ENCODE measurements at regions not wholly inside any gene's neighbourhood (a gene's known extent, or its start where the extent isn't known, plus 50 kb on each side); places are given as distances from the start of the nearest gene placed in this dataset.

GRCh38 chr14:95374239-95374997 is 54.7 kb upstream of the CLMN start:
- Histone ChIP-seq H3K9me3 (ENCODE audit: control insufficient read depth in 1 of 2, insufficient read depth in 1 of 2, low read depth in 1 of 2, low read length in 2 of 2) (peaks cover 0 to 7% of the 10 kb centered on the region in 2 experiments; a peak in 1 of 4 replicates), H4K20me1 (ENCODE audit: insufficient read depth) (no peaks in the 10 kb centered on the region), H3K36me3 (ENCODE audit: control insufficient read depth in 1 of 2, insufficient read depth in 2 of 2, low read length in 2 of 2) (no peaks in the 10 kb centered on the region), H3K79me2 (ENCODE audit: insufficient read depth, low read length) (no peaks in the 10 kb centered on the region), H3K4me1 (ENCODE audit: control insufficient read depth in 1 of 2, insufficient read depth in 2 of 2, low read length in 2 of 2) (no peaks in the 10 kb centered on the region), H3K27me3 (ENCODE audit: insufficient read depth, low read length) (peaks cover 15% of the 10 kb centered on the region; the same call in 1 of the 2 replicates), H3K4me3 (replicated peaks in 1 of 2; ENCODE audit: low read depth in 1 of 2, low read length in 2 of 2) (no peak overlapping the region), H3K9ac (ENCODE audit: low read length) (no peak overlapping the region), H2AFZ (ENCODE audit: low read depth, low read length, poor library complexity, severe bottlenecking) (no peak overlapping the region), H3K27ac (ENCODE audit: low read depth, low read length) (no peak overlapping the region), H3K4me2 (ENCODE audit: low read length) (no peak overlapping the region), H3K9me2 (ENCODE audit: insufficient read depth) (no peaks in the 10 kb centered on the region)
- ChIA-PET CTCF (no interaction called here), POLR2A (no interaction called here), RAD21 (ENCODE audit: low non-redundant PET in 1 of 2, low total read pairs in 2 of 2, uncharacterized antibody in 2 of 2, unreplicated experiment in 2 of 2) (no interaction called here)
- intact Hi-C loops (cut with micrococcal nuclease), result no loop called here
- TF ChIP-seq POLR2A (IDR thresholded peaks at IDR 0.05; ENCODE audit: borderline replicate concordance, extremely low read depth, insufficient read depth, insufficient read length) (no peak), FOSL1 (IDR thresholded peaks at IDR 0.05; ENCODE audit: low read depth) (no peak), JUND (IDR thresholded peaks at IDR 0.05) (no peak)
- no TSS peak for BruUV-seq (replicated peaks)
- DNase-seq (ENCODE audit: low read depth, low spot score) (no peak), ATAC-seq (no peak)

- Histone ChIP-seq H3K9me2 (ENCODE audit: insufficient read depth) (no peaks in the 10 kb centered on the region), H3K4me2 (ENCODE audit: low read length) (no peak overlapping the region), H3K9me3 (ENCODE audit: control insufficient read depth in 1 of 2, insufficient read depth in 1 of 2, low read depth in 1 of 2, low read length in 2 of 2) (no peaks in the 10 kb centered on the region), H3K4me1 (ENCODE audit: control insufficient read depth in 1 of 2, insufficient read depth in 2 of 2, low read length in 2 of 2) (no peaks in the 10 kb centered on the region), H3K4me3 (replicated peaks in 1 of 2; ENCODE audit: low read depth in 1 of 2, low read length in 2 of 2) (no peak overlapping the region), H3K27me3 (ENCODE audit: insufficient read depth, low read length) (peaks cover 6% of the 10 kb centered on the region; the same call in 1 of the 2 replicates), H3K27ac (ENCODE audit: low read depth, low read length) (no peak overlapping the region), H2AFZ (ENCODE audit: low read depth, low read length, poor library complexity, severe bottlenecking) (no peak overlapping the region), H3K79me2 (ENCODE audit: insufficient read depth, low read length) (no peaks in the 10 kb centered on the region), H4K20me1 (ENCODE audit: insufficient read depth) (no peaks in the 10 kb centered on the region), H3K9ac (ENCODE audit: low read length) (no peak overlapping the region), H3K36me3 (ENCODE audit: control insufficient read depth in 1 of 2, insufficient read depth in 2 of 2, low read length in 2 of 2) (no peaks in the 10 kb centered on the region)
- ChIA-PET POLR2A (no interaction called here), CTCF (interaction anchor here (3.4 kb wide), 1 partner anchor 8 kb away, joined by 13 read pairs; no protein-coding TSS in a partner anchor), RAD21 (ENCODE audit: low non-redundant PET in 1 of 2, low total read pairs in 2 of 2, uncharacterized antibody in 2 of 2, unreplicated experiment in 2 of 2) (no interaction called here)
- DNase-seq (ENCODE audit: low read depth, low spot score), result no peak
- no peak for ATAC-seq
- intact Hi-C loops (cut with micrococcal nuclease), result no loop called here
- no TSS peak for BruUV-seq (replicated peaks)
- TF ChIP-seq ZFX (IDR thresholded peaks at IDR 0.05), result no peak
- no peak for TF ChIP-seq ZBTB33 (IDR thresholded peaks at IDR 0.05; ENCODE audit: extremely low read depth, insufficient replicate concordance, low read length)
- TF ChIP-seq TCF7L2 (IDR thresholded peaks at IDR 0.05; ENCODE audit: borderline replicate concordance, extremely low read depth, insufficient read depth, insufficient read length), result no peak
- no peak for TF ChIP-seq POLR2AphosphoS5 (IDR thresholded peaks at IDR 0.05; ENCODE audit: low read depth, low read length)
- no peak for TF ChIP-seq CEBPB (IDR thresholded peaks at IDR 0.05; ENCODE audit: low read depth)
- no peak for TF ChIP-seq SP1 (IDR thresholded peaks at IDR 0.05; ENCODE audit: low read depth)
- TF ChIP-seq EZH2phosphoT487 (IDR thresholded peaks at IDR 0.05; ENCODE audit: borderline replicate concordance), result no peak
- TF ChIP-seq JUND (IDR thresholded peaks at IDR 0.05), result no peak
- no peak for TF ChIP-seq REST (IDR thresholded peaks at IDR 0.05; ENCODE audit: low read depth)
- TF ChIP-seq CBX3 (IDR thresholded peaks at IDR 0.05; ENCODE audit: low read depth), result no peak
- no peak for TF ChIP-seq ZNF274 (IDR thresholded peaks at IDR 0.05; ENCODE audit: low read depth, low read length)
- TF ChIP-seq RAD21 (IDR thresholded peaks at IDR 0.05; ENCODE audit: low read depth), result no peak
- TF ChIP-seq EZH2 (IDR thresholded peaks at IDR 0.05), result no peak
- TF ChIP-seq MAX (IDR thresholded peaks at IDR 0.05), result no peak
These were observed 50.4 kb upstream of the CLMN start for GRCh38 chr14:95370076-95370475.

Data from HCT116 (cell line).